Fibroblast of mammary gland (primary cell): ENCODE measurements at regions not wholly inside any gene's neighbourhood (a gene's known extent, or its start where the extent isn't known, plus 50 kb on each side); places are given as distances from the start of the nearest gene placed in this dataset.

Source experiments
- DNase-seq: peaks from one replicate; pipeline ENCODE4 v3.0.0-alpha.2; 2010; ENCODE audit warnings: low read depth
- H3K4me3 ChIP-seq: 2 replicates; pipeline ENCODE4 v1.5.1; 2011; ENCODE audit warnings: low read depth, mild to moderate bottlenecking, low read length, moderate library complexity; ENCODE audit not compliant: control insufficient read depth
- CTCF ChIP-seq: conservative IDR thresholded peaks from 2 replicates; pipeline ENCODE4 v1.5.1; 2011; ENCODE audit warnings: low read depth, low read length, inconsistent platforms; ENCODE audit not compliant: control insufficient read depth, insufficient read depth

- DNase-seq = no peak
- no peak for TF ChIP-seq CTCF
- no peak overlapping the region for H3K4me3 ChIP-seq
Measured at GRCh38 chr20:41996951-41997350, 378.8 kb upstream of the CHD6 start.

GRCh38 chr20:41992481-41992880, 374.3 kb upstream of the CHD6 start:
- no peak for DNase-seq

GRCh38 chr20:41991412-41991811, 373.2 kb upstream of the CHD6 start:
- H3K4me3 ChIP-seq = no peak overlapping the region
- DNase-seq = no peak
- no peak for TF ChIP-seq CTCF

More at GRCh38 chr20:41992481-41992880, 374.3 kb upstream of the CHD6 start:
- no peak overlapping the region for H3K4me3 ChIP-seq
- TF ChIP-seq CTCF = no peak

- no peak for TF ChIP-seq CTCF
- no peak overlapping the region for H3K4me3 ChIP-seq
- no peak for DNase-seq
Measured at GRCh38 chr20:41989935-41990635, 371.9 kb upstream of the CHD6 start.

- no peak for DNase-seq
- no peak for TF ChIP-seq CTCF
Measured at GRCh38 chr20:41989039-41989679, 371.0 kb upstream of the CHD6 start.

GRCh38 chr20:41984031-41984430, 365.9 kb upstream of the CHD6 start:
- H3K4me3 ChIP-seq = no peak overlapping the region
- TF ChIP-seq CTCF = no peak
- no peak for DNase-seq

More at GRCh38 chr20:41989039-41989679, 371.0 kb upstream of the CHD6 start:
- H3K4me3 ChIP-seq = no peak overlapping the region
